CD4-positive, alpha-beta T cell treated with Interleukin-21 for 1 hour (primary cell): ENCODE measurements at regions not wholly inside any gene's neighbourhood (a gene's known extent, or its start where the extent isn't known, plus 50 kb on each side); places are given as distances from the start of the nearest gene placed in this dataset.
"Not testable (repeated sequence)": the region's sequence is repeated elsewhere in the genome, so short reads cannot be mapped to it uniquely, and the experiment has no call there.

ENCODE experiments used
- DNase-seq: peaks from one replicate; pipeline ENCODE4 v3.0.0-alpha.2; 2020

DNA sequence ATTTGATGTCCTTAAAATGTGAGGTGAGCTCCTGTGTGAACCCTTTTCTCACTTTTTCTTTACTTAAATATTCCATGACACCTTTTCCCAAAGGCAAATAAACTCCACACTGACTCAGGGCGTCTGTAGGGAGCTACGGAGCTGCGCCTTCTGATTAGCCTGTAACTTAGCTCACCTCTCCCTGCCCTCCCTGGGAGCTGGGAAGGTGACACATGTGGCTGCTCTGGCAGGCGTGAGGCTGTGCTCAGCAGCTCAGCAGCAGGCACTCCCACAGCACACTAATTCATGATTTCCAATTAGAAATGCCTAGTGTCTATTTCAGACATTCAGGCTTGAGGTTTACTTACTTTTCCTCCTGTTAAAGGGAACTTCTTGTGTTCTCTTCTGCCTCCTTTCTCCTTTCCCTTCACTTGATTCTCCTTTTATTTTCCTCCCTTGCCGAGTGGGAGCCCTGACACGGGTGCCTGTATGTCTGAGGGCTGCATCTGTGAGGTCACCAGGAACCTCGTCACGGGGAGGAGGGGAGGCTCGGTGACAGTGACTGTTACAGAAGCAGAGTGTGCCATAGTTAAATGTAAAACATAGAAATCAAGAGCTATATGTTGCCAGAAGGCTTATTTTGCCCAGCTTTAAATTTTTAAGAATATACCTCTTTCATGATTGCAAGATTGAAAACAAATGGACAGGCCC is 437.1 kb downstream of the DCDC2C start:
- no peak for DNase-seq

DNA sequence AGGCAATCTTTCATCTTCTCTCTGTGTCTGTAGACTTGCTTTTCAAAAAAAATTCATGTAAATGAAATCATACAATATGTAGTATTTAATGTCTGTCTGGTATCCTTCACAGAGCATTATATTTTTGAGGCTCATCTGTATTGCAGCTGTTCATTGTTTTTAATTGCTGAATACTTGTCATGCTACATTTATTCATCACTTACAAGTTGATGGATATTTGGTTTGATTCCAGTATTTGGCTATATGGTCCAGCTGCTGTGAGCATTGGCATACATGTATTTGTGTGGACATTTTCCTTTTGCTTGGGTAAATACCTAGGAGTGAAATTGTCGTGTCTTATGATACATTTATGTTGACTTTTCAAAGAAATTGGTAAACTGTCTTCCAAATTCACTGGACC is 441.4 kb downstream of the DCDC2C start:
- DNase-seq: no peak

DNA sequence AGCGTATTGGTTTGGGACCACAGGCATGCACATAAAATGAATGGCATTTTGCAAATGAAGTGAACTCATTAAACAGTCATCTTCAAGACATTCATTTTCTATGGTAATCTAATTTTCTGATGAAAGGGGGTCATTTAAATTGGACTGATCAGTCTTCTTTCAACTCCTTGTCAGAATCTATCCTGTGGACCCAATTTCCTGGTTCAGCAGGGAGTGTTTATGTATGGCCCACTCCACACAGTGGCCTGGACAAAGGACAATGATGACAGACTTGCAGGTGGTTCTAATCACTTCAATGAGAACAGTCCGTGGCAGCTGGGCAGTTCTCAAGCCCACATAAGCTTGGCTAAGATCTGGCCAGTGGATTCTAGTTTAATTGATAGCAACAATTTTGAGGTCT is 448.1 kb downstream of the DCDC2C start:
- DNase-seq: no peak

DNA sequence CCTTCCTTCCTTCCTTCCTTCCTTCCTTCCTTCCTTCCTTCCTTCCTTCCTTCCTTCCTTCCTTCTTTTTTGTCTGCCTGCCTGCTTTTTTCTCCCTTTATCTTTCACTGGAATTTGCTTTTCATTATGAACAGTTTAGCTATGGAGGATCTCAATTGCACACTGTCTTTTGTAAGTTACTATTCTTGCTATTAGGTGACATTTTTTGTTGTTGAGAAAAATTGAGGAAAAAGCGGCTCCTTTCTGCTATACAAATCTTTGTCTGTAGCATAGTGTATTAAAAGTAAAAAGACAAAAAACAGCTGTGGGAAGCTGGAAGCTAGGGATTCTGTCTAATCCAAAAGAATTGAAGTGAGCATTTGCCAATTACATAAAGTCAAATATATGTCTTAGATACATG is 448.7 kb downstream of the DCDC2C start:
- DNase-seq: no peak

DNA sequence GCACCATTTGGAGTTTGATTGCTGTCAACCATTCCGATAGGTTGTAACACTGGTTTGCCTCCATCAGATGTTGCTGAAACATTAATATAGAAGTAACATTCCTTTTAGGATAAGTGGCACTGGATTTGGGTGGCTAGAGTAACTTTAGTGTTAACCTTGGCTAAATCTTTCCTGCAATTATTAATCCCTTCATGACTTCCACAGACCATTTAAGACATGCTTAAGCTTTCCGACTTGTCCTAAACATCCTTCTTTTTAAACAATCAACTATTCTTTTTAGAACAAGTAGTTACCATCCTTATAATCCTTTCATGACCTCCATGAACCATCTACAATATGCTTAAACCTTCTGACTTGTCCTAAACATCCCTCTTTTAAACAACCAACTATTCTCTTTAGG is 465.5 kb downstream of the DCDC2C start:
- DNase-seq: no peak

DNA sequence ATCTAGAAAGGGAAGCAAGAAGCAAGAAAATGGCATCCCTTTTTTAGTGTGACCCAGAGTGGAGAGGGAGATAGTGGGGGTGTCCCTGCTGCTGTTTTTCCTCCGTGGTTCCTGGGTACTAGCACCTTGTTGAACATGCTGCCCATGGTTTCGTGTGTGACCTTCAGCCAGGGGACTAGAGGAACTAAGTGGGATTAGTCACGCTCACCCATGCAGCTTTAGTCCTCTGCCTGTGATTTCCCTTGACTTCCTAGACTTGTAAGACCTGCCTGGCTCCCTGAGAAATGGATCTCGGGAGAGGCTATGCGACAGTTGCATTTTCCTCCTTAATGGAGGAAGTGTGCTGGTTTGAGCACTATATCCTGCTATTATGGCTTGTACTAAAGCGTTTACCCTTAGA is 471.4 kb downstream of the DCDC2C start:
- DNase-seq: no peak

DNA sequence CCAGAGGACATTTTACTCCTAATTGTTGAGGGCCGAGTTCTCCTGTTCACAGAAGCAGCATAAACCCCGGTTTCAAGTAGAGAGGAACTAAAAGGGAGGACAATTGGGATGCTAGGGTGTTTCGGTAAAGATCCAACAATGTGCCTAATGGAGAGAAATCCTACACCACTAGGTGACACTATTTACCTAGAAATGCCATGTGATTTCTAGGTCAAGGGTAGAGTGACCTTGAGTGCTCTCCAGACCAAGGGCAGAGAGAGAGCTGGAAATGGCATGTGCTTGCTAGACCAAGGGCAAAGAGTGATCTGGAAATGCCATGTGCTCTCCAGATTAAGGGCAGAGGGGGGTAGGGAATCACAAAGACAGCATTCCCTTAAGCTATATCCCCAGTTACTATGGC is 472.0 kb downstream of the DCDC2C start:
- DNase-seq: no peak

DNA sequence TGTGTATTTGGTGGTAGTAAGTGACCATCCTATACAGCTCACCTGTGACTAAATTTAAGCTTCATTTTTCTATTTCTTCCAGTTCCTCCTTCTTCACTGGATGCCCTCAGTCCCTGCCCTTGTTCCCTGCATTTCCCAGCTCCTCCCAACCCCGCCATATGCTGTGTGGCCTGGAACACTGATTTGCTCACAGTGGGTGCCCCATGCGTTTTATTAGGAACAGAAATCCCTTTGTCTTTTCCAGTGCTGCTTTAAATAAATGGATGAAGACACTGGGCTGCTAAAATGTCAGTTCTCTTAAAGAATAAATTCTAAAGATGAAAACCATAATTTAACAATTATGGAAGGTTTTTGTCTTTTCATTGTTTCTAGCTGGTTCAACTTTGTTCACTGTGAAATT is 477.3 kb downstream of the DCDC2C start:
- no peak for DNase-seq

DNA sequence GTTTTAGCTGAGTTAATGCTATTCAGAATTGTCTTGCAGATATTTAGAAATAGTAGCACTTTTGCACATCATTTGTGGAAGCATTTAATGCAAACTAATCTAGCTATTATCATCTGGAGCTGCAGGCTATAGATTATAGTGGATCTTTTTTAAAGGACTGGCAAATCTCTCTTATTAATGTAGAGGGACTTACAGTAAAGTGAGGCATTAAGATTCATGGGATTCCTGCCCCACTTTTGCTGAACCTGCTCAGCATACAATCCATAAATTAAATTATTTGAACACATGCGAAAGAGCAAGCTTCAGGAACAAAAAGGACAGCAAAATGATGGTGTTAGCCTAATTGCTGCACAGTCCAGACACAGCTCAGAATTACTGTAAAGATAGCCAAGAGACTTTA is 477.7 kb downstream of the DCDC2C start:
- DNase-seq: no peak

DNA sequence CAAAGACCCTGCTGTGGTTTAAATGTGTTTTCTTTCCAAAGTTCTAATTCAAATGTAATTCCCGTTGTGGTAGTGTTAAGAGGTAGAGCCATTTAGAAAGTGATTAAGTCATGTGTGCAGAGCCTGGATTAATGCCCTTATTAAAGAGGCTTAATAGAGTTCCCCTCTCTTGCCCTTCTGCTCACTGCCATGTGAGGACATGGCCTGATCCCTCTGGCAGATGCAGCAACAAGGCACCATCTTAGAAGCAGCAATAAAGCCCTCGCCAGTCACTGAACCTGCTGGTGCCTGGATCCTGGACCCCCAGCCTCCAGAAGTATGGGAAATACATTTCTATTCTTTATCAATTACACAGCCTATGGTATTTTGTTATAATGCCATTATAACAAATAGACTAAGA is 485.2 kb downstream of the DCDC2C start:
- no peak for DNase-seq

DNA sequence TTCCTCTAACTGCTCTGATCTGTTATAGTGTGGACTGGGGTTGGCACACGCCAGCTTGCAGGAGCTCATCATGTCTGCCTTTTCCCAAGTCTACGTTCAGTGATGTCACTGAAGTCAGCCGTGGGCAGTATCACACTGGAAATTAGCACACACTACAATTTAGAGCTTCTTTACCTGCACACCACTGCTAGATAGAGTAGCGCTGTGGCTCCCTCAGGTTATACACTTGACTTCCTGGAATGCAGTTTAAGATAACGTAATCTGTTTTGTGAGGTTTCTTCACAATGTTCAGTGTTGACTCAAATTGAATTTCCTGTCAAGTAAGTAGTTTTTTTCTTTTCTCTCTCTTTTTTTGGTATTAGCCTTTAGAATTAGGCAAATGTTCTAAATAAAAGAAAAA is 487.2 kb downstream of the DCDC2C start:
- DNase-seq: no peak

DNA sequence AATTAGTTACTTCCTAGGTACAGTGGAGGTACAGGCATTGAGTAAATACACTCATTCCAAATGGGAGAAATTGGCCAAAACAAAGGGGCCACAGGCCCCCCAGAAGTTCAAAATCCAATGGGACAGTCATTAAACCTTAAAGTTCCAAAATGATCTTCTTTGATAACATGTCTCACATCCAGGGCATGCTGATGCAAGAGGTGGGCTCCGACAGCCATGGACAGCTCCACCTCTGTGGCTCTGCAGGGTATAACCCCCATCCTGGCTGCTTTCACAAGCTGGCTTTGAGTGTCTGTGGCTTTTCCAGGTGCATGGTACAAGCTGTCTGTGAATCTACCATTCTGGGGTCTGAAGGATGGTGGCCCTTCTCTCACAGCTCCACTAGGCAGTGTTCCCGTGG is 488.7 kb downstream of the DCDC2C start:
- DNase-seq: no peak

DNA sequence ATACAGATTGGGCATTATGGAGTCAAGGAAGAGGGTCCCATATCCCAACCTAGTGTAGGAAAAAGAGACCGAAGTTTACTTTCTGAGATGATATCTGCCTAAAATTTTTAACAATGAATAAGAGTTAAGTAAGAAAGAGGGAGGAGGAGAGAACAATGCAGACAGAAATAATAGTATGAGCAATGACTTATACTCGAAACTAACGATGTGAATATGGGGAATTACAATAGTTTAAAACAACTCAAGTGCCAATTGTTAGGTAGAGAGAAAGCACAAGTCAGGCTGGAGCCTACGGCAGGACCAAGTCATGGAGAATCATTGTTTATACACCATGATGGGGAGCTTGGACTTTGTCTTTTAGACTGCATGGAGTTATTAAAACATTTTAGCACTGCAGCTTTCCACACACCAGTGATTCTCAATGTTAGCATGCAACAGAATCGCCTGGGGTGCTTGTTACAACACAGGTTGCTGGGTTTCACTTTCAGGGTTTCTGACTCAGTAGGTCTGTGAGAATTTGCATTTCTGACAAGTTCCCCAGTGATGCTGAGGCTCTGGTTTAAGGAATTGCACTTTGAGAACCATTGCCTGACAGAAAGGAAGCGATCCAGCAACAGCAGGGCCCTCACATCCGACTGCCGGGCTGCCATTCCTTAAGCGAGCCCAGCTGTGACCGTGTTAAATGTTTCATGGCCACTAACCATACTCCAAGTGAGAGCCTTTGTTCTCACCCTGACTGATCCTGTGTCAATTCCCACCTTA is 511.2 kb downstream of the DCDC2C start:
- no peak for DNase-seq

DNA sequence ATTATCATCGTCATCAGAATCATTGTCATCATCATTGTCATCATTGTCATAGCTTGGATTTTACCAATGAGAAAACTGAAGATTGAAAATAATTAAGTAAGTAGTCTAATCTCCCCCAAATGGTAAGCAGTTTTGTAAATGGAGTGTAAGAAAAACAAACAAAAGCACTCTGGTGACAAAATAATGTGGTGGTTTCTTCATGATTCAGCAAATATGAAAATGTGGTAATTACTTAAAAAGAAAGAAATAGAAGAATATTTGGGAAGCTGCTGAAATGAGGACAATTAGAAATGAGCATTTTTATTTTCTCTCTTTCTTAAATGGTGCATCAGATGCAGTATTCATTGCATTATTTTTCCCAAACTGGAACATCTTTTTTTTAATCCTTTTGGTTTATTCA is 514.4 kb downstream of the DCDC2C start:
- no peak for DNase-seq

DNA sequence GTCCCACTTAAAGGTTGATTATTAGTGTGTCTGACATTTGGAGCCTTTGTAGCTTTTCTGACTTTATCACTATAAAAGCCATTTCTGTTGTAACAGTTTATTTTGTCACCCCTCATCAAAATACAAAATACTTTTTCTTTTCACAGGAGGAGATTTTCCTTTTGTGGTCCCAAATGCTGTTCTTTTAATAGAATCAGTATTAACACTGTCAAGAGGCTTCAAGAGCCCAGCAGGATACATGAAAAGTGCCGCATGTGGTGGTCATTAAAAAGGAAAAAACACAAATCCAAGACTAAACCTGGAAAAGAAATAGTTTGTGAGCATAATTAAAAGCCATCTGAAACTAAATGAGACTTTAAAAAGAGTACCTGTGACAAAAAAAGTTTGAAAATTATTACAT is 515.7 kb downstream of the DCDC2C start:
- DNase-seq: no peak

DNA sequence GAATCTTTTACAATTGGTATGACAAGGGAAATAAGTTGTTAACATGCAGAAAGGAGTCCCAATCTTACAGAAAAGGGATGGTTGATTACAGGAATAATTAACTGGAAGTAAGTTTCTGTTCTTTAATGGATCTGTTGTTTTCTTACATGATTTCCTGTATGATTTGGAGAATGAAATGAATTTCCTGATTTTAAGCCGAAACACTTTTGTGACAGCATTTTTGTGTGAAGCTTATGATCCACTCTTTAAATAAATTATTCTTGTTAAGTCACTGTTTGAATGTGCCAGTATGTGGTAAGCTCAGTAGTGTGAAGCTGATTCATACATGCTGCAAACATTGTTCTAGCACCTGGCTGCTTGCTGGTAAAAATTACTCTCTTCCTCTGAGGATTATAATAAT is 516.2 kb downstream of the DCDC2C start:
- no peak for DNase-seq

DNA sequence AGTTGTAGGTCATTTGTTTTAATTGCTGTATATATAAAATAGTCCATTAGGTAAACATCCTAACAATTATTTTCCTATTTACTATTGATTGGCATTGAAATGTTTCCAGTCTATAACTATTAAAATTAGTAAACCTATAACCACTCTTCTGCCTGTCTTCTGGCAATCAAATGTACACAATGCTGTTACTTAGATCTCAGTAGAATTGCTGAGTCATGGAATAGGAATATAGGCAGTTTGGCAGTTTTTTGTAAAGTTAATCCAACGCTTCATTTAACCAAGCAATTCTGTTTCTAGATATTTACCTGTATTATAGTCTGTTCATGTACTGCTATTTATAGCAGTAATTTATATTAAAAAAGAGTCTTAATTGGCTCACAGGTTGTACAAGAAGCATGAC is 518.1 kb downstream of the DCDC2C start:
- DNase-seq: no peak

DNA sequence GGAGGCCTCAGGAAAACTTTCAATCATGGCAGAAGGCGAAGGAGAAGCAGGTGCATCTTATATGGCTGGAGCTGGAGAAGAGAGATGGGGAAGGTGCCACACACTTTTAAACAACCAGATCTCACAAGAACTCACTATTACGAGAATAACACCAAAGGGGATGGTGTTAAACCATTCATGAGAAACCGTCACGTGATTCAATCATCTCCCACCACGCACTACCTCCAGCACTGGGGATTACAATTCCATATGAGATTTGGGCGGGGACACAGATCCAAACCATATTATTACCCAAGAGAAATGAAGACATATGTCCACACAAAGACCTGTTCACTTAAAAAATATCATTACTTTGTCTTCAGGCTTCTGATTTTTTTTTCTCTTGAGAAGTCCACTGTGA is 518.5 kb downstream of the DCDC2C start:
- no peak for DNase-seq

DNA sequence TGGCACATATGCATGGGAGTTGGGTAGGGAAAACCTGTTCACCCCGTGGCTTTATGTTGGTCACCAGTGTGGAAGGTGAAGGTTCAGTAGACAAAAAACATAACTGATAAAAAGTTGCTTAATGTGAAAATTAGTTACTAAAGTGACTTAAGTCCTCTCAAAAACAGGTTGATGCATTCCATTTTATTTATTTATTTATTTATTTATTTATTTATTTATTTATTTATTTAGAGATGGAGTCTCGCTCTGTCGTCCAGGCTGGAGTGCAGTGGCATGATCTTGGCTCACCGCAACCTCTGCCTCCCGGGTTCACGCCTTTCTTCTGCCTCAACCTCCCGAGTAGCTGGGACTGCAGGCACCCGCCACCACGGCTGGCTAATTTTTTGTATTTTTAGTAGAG is 541.0 kb downstream of the DCDC2C start:
- not testable (repeated sequence) for DNase-seq

DNA sequence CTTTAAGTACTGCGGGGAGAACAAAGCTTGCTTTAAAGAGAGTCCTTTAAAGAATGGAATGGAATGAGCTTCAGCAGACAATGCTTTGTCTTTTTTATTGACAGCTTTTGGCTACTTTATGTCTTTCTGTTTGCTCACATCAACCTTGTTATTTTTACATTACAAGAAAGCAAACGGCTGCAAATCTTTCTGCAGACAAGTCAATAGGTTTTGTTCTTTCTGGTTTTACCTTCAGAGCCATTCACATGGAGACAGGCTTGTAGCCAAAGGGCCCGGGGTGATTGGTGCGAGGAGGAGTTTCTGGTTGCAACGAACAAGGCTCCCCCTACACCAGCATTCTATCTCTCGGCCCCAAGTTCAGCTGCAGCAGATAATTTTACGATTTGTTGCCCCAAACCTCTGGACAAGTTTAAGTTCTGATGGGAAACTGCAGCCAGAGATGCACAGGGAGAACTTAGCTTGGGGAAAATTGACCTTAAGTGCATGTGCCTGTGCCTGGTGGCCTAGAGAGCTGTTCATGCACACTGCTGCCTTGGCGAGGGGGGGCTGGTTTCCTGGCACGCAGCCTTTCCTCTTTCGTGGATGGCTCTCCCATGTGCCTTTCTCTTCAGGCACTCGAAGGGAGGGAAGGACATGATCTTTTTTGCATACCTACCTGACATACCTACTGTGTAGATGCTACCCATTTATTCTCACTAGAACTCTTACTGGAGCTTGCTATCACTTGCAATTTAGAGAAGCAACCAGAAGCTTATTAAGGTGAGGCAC is 543.2 kb downstream of the DCDC2C start:
- no peak for DNase-seq

DNA sequence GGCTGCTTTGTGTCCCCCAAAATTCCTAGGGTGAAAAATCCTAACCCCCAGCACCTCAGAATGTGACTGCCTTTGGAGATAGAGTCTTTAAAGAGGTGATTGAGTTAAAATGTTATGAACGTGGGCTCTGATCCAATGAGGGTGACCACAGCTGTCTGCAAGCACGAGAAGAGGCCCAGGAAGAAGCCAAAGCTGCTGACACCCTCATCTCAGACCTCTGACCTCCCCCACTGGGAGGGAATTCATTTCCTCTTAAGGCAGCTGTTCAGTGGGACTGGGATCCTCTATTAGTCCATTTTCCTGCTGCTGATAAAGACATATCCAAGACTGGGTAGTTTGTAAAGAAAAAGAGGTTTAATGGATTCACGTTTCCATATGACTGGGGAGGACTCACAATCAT is 544.4 kb downstream of the DCDC2C start:
- no peak for DNase-seq

DNA sequence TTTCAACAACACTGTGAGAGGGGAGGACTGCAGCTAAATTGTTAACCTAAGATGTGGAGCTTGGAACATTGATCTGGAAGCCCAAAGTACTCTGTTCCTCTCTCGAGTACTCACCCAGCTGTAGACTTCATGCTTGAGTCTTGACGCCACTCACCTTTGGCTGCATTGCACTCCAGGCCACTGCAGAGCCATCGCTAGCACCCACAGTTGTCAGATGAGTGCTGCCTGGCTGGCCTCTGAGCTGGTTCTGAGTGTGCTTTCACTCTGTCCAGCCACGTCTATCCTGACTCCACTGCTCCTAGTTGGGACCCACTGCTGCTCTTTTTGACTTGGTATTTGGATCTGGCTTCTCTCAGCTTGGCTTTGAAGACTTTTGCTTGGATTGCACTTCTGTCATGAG is 552.1 kb downstream of the DCDC2C start:
- no peak for DNase-seq

DNA sequence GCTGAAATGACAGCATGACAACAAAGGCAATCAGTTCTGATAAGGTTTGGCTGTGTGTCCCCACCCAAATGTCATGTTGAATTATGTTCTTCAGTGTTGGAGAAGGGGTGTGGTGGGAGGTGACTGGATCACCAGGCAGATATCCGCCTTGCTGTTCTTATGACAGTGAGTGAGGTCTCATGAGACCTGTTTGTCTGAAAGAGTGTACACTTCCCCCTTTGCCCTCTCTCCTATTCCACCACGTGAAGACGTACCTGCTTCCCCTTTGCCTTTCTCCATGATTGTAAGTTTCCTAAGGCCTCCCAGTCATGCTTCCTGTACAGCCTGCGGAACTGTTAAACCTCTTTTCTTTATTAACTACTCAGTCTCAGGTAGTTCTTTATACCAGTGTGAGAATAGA is 553.0 kb downstream of the DCDC2C start:
- DNase-seq: no peak

DNA sequence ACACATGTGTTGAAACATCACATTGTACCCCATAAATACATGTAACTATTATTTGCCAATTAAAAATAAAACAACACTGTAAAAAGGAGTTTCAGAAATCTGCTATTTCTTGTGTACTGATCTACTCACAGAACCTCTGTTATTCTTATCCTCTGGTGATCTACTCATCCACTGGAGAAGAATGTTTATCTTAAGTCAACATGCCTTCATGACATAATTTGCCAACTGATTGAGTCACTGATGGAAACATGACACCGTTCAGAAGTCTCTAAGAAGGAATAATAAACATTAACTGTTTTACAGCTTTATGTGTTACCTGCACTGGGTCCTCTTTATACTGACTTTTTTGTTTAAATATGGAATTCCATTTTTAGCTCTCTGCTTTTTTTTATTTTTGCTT is 555.2 kb downstream of the DCDC2C start:
- DNase-seq: no peak
